ENCODE measurements at regions not wholly inside any gene's neighbourhood (a gene's known extent, or its start where the extent isn't known, plus 50 kb on each side); places are given as distances from the start of the nearest gene placed in this dataset.

DNA sequence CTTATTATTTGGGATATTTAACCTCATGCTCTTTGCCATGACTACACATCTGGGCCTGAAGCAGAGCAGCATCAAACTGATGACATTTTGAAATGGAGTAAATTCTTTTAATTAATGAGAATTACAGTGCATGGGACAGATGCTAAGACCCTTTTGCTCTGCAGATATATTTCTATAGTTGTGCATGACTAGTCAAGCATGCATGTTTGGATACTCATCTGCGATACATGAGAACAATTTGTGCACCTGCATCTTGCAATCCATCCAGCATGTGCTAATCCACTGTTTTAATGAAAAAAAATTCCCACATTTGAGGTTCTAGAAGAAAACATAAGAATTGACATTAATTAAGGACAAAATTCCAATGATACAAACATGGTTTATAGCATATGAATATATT lies 1047.6 kb upstream of the ACO1 start:
- H3K9me3 ChIP-seq (ENCODE audit: control insufficient read depth, low read depth, low read length) = no peaks in the 10 kb centered on the region
- no peaks in the 10 kb centered on the region for H4K20me1 ChIP-seq (ENCODE audit: control insufficient read depth, insufficient read depth, insufficient read length)
- H3K27ac Mint-ChIP-seq = no peak overlapping the region
- no peaks in the 10 kb centered on the region for H3K79me2 ChIP-seq (ENCODE audit: insufficient read depth, low read length)
- no peak overlapping the region for H3K9ac ChIP-seq (ENCODE audit: extremely low read depth, insufficient read length, low read length)
- H3K4me3 Mint-ChIP-seq = no peak overlapping the region
- H3K56ac ChIP-seq (ENCODE audit: insufficient read length, low read depth, low read length) = no peak overlapping the region
- H3K79me1 ChIP-seq (ENCODE audit: insufficient read depth, low read depth, low read length, poor library complexity, severe bottlenecking) = no peaks in the 10 kb centered on the region
- DNase-seq = no peak
- no peak overlapping the region for H2BK20ac ChIP-seq (ENCODE audit: low read depth, low read length, poor library complexity, severe bottlenecking)
- H2BK5ac ChIP-seq (ENCODE audit: insufficient read length, low read length) = no peak overlapping the region
- no peak overlapping the region for H2AK5ac ChIP-seq (ENCODE audit: insufficient read length, low read length)
- H2AFZ ChIP-seq (ENCODE audit: low read length) = no peak overlapping the region
- H3K27me3 ChIP-seq (ENCODE audit: insufficient read depth, low read length) = no peaks in the 10 kb centered on the region
- no peak overlapping the region for H4K91ac ChIP-seq (ENCODE audit: insufficient read length, low read depth, low read length)
- no peak overlapping the region for H3K14ac ChIP-seq (ENCODE audit: insufficient read depth, low read length)
- no peak overlapping the region for H3K23ac ChIP-seq (ENCODE audit: insufficient read length, low read depth, low read length)
- no peaks in the 10 kb centered on the region for H3K27me3 Mint-ChIP-seq (ENCODE audit: low read depth)
- no peak overlapping the region for H3K4ac ChIP-seq (ENCODE audit: low read depth, low read length)
- H2BK12ac ChIP-seq (ENCODE audit: insufficient read length, low read depth, low read length) = no peak overlapping the region
- no peak overlapping the region for H2BK15ac ChIP-seq (ENCODE audit: low read depth, low read length)
- no peak overlapping the region for H2BK120ac ChIP-seq (ENCODE audit: low read depth, low read length, poor library complexity, severe bottlenecking)
- no peak overlapping the region for H3T11ph ChIP-seq (ENCODE audit: low read length)
- peaks cover 0 to 3% (median 0%) of the 10 kb centered on the region in 3 experiments; a peak in 2 of 7 replicates for H3K36me3 Mint-ChIP-seq (ENCODE audit: insufficient read depth in 1 of 3, low read depth in 3 of 3)
- H3K27ac ChIP-seq (ENCODE audit: insufficient read length, low read depth, low read length) = no peak overlapping the region
- no peaks in the 10 kb centered on the region for H3K9me3 Mint-ChIP-seq
- no peak overlapping the region for H4K5ac ChIP-seq (ENCODE audit: insufficient read length, low read depth, low read length)
- TF ChIP-seq, protein P1, sequence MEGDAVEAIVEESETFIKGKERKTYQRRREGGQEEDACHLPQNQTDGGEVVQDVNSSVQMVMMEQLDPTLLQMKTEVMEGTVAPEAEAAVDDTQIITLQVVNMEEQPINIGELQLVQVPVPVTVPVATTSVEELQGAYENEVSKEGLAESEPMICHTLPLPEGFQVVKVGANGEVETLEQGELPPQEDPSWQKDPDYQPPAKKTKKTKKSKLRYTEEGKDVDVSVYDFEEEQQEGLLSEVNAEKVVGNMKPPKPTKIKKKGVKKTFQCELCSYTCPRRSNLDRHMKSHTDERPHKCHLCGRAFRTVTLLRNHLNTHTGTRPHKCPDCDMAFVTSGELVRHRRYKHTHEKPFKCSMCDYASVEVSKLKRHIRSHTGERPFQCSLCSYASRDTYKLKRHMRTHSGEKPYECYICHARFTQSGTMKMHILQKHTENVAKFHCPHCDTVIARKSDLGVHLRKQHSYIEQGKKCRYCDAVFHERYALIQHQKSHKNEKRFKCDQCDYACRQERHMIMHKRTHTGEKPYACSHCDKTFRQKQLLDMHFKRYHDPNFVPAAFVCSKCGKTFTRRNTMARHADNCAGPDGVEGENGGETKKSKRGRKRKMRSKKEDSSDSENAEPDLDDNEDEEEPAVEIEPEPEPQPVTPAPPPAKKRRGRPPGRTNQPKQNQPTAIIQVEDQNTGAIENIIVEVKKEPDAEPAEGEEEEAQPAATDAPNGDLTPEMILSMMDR (conservative IDR thresholded peaks at IDR 0.05) = no peak
- no peak overlapping the region for H3K4me2 ChIP-seq (ENCODE audit: insufficient read depth, insufficient read length, low read length)
- H3K18ac ChIP-seq (ENCODE audit: insufficient read length, low read depth, low read length) = no peak overlapping the region
- no peaks in the 10 kb centered on the region for H3K4me1 Mint-ChIP-seq
- no CpG with 5 or more reads among the region's 1 CpG for WGBS (ENCODE audit: extremely low coverage, insufficient read length, low lambda C conversion rate)
- no peaks in the 10 kb centered on the region for H3K4me1 ChIP-seq (ENCODE audit: insufficient read depth, low read length)
- H4K8ac ChIP-seq (replicated peaks; ENCODE audit: insufficient read length, low read depth, low read length) = no peak overlapping the region
- H3K23me2 ChIP-seq (ENCODE audit: insufficient read length, low read depth, low read length, poor library complexity, severe bottlenecking) = no peaks in the 10 kb centered on the region

Data from H9 (cell line).